AG10803 (cell line): ENCODE measurements at regions not wholly inside any gene's neighbourhood (a gene's known extent, or its start where the extent isn't known, plus 50 kb on each side); places are given as distances from the start of the nearest gene placed in this dataset.

Experiments
- DNase-seq: peaks from one replicate; pipeline ENCODE4 v3.0.0; 2010; ENCODE audit warnings: low read depth
- H3K4me3 ChIP-seq: 2 replicates; pipeline ENCODE4 v1.5.1; 2011; ENCODE audit warnings: mild to moderate bottlenecking, low read length, control low read depth
- CTCF ChIP-seq: conservative IDR thresholded peaks from 2 replicates; pipeline ENCODE4 v1.5.1; 2011; ENCODE audit warnings: mild to moderate bottlenecking, low read length, control low read depth, inconsistent platforms

- DNase-seq: no peak
- no peak overlapping the region for H3K4me3 ChIP-seq
- no peak for TF ChIP-seq CTCF
Observed at GRCh38 chr2:5521461-5521860, 170.7 kb upstream of the SOX11 start.

GRCh38 chr2:5524551-5524950 is 167.6 kb upstream of the SOX11 start:
- TF ChIP-seq CTCF: no peak
- no peak for DNase-seq
- H3K4me3 ChIP-seq: no peak overlapping the region

DNA sequence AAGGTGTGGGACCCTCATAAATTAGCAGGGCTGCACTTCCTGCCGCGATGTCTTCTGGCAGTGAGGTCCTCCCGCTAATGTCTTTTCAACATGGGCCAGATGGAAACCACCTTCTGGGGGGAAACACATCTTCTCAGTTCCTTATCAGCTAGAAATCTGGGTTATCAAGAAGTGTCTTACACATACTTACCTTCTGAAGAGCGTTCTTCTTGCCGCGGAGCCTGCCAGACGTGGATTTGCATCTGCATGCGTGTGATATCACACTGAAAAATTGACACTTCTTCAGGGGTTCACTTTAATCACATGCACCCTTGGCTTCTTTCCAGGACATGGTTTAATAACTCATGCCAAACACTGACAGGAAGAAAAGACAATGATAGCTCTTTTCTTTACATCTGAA is 163.5 kb upstream of the SOX11 start:
- no peak for DNase-seq
- H3K4me3 ChIP-seq: no peak overlapping the region
- no peak for TF ChIP-seq CTCF

DNA sequence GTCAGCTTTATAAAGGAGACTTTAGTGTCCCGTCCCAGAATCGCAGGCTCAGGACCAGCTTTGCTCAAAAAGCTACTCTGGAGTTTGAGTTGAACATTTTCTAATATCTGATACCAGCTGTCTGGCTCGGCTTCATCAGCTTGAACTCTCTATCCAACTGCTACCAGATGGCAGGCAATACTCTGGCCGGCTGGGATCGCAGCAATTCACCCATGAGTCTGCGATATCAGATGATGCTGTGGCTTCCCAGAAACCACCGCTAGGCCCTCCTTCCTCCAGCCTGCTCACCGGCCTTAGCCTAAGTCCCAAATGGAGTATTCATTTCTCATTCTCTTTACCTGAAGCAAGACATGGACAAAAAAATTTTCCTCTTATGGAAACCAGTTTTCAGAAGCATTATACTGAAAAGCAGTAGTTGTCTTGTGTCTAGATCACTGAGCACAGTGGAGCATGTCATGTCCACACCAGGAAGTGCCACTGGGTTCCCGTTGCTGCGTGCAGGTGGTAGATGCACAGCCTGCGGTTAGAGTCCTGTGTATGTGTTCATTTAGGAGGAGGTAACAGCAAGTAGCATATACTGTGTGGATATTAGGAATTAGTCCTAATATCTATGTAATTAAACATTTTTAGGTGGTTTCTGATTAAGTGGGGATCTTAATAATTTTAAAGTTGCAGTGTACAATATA is 162.0 kb upstream of the SOX11 start:
- DNase-seq: no peak
- H3K4me3 ChIP-seq: no peak overlapping the region
- no peak for TF ChIP-seq CTCF

DNA sequence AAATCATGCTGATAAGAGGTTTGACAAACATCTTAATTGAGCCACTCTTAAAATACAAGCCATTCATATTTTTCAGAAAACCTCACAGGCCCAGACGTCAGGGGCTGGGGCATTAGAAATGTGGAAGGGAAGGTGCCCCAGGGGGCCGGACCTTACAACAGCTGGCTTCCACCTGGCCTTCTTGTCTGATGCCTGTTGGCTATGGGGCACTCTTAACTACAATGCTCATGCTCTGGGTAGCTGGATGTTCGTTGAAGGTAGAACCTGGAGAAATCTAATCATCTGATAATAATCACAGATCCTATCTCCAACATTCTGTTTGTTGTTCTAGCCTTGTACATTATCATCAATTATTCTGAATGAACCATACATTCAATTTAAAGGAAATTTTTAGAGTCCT is 156.9 kb upstream of the SOX11 start:
- no peak for TF ChIP-seq CTCF
- H3K4me3 ChIP-seq: no peak overlapping the region
- DNase-seq: no peak

DNA sequence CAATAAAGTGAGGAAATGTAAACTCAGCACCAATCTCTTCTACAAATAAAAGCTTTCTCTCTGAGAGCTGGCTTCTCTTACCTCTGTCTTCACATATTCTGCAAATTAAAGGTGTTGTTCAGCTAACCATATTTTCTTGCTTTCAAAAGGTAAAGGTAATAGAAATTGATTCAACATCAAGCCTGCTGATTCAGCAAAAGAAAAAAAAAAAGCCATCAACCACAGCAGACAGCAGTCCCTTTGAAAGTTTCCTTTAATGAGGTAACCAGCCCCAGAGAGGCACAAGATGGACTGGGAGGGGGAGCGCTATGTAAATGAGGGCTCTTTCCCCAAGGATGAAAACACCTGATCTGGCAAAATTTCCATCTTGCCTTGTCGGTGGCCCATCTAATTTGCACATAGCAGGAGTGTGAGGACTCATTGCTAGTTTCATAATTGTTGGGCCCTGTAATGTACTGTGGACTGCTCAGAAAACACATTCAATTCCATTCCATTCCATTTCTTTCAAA is 154.9 kb upstream of the SOX11 start:
- DNase-seq: no peak
- no peak overlapping the region for H3K4me3 ChIP-seq
- no peak for TF ChIP-seq CTCF

- H3K4me3 ChIP-seq: no peak overlapping the region
- no peak for DNase-seq
- TF ChIP-seq CTCF: no peak
Observed at GRCh38 chr2:5538313-5538712, 153.9 kb upstream of the SOX11 start.
